ENCODE measurements at regions not wholly inside any gene's neighbourhood (a gene's known extent, or its start where the extent isn't known, plus 50 kb on each side); places are given as distances from the start of the nearest gene placed in this dataset.

GRCh38 chr10:78634389-78634815 lies 434.4 kb upstream of the ZMIZ1 start:
- no peak for TF ChIP-seq POLR2AphosphoS5 (IDR thresholded peaks at IDR 0.05)
- no peak for TF ChIP-seq CTCF (IDR thresholded peaks at IDR 0.05)

All from suprapubic skin (tissue), 3 donors.